OCI-LY1 (cell line): ENCODE measurements at regions not wholly inside any gene's neighbourhood (a gene's known extent, or its start where the extent isn't known, plus 50 kb on each side); places are given as distances from the start of the nearest gene placed in this dataset.

Source experiments
- H2AFZ ChIP-seq: fragments of 200-600 bp; sonication (generic), shearing (Covaris generic); 2 replicates; pipeline ENCODE4 v1.6.0; 2014; ENCODE audit warnings: antibody characterized with exemption, mild to moderate bottlenecking, low read length
- H3F3A ChIP-seq: fragments of 200-600 bp; sonication (generic), shearing (Covaris generic); 2 replicates; pipeline ENCODE4 v1.6.0; 2014; ENCODE audit warnings: mild to moderate bottlenecking, antibody characterized with exemption, low read length, moderate library complexity; ENCODE audit not compliant: insufficient read depth
- H3K27ac ChIP-seq: fragments of 200-600 bp; sonication (generic); 2 replicates; pipeline ENCODE4 v1.5.1; 2014; ENCODE audit warnings: low read length, mixed run types, mild to moderate bottlenecking, low read depth; ENCODE audit not compliant: poor library complexity, severe bottlenecking
- H3K27me3 ChIP-seq: fragments of 200-600 bp; sonication (generic); 2 replicates; pipeline ENCODE4 v1.6.0; 2014; ENCODE audit warnings: antibody characterized with exemption, mild to moderate bottlenecking, low read length, moderate library complexity; ENCODE audit not compliant: insufficient read depth
- H3K36me3 ChIP-seq: fragments of 200-600 bp; sonication (generic); 2 replicates; pipeline ENCODE4 v1.6.1; 2014; ENCODE audit warnings: mild to moderate bottlenecking, antibody characterized with exemption, low read length, moderate library complexity, mixed read lengths; ENCODE audit not compliant: insufficient read depth
- H3K4me1 ChIP-seq: fragments of 200-600 bp; sonication (generic); 2 replicates; pipeline ENCODE4 v1.5.1; 2014; ENCODE audit warnings: mild to moderate bottlenecking, low read length, moderate library complexity; ENCODE audit not compliant: insufficient read depth, severe bottlenecking
- H3K4me2 ChIP-seq: fragments of 200-600 bp; sonication (generic), shearing (Covaris generic); 2 replicates; pipeline ENCODE4 v1.6.1; 2014; ENCODE audit warnings: low read length
- H3K4me3 ChIP-seq: fragments of 200-600 bp; sonication (generic); 2 replicates; pipeline ENCODE4 v1.5.1; 2014; ENCODE audit warnings: low read length, low read depth, mild to moderate bottlenecking, mixed read lengths; ENCODE audit not compliant: poor library complexity, severe bottlenecking
- H3K79me2 ChIP-seq: fragments of 200-600 bp; shearing (Covaris generic); 2 replicates; pipeline ENCODE4 v1.6.1; 2016; ENCODE audit warnings: mixed run types, low read length, mixed read lengths; ENCODE audit not compliant: insufficient read depth
- H3K9ac ChIP-seq: fragments of 200-600 bp; sonication (generic), shearing (Covaris generic); 2 replicates; pipeline ENCODE4 v1.6.1; 2014; ENCODE audit warnings: mild to moderate bottlenecking, low read length, mixed read lengths
- H3K9me2 ChIP-seq: fragments of 200-600 bp; sonication (generic), shearing (Covaris generic); 2 replicates; pipeline ENCODE4 v1.6.1; 2014; ENCODE audit warnings: low read depth, mild to moderate bottlenecking, low read length, mixed read lengths
- H3K9me3 ChIP-seq: fragments of 200-600 bp; shearing (Covaris generic); 2 replicates; pipeline ENCODE4 v1.6.1; 2014; ENCODE audit warnings: low read length, mixed read lengths
- H4K20me1 ChIP-seq: fragments of 200-600 bp; sonication (generic), shearing (Covaris generic); 2 replicates; pipeline ENCODE4 v1.6.0; 2016; ENCODE audit warnings: mild to moderate bottlenecking, low read length; ENCODE audit not compliant: insufficient read depth
- EZH2 ChIP-seq: fragments of 200-600 bp; sonication (generic), shearing (Covaris generic); IDR thresholded peaks from 2 replicates; pipeline ENCODE4 v1.8.0; 2017; ENCODE audit warnings: borderline replicate concordance, mixed run types, mild to moderate bottlenecking, antibody characterized with exemption, low read length, moderate library complexity, mixed read lengths
- TF ChIP-seq, protein P1 (sequence below): fragments of 200-600 bp; sonication (generic), shearing (Covaris generic); IDR thresholded peaks from 2 replicates; pipeline ENCODE4 v1.5.1; 2017; ENCODE audit warnings: mild to moderate bottlenecking, antibody characterized with exemption, low read length, moderate library complexity, mixed read lengths

DNA sequence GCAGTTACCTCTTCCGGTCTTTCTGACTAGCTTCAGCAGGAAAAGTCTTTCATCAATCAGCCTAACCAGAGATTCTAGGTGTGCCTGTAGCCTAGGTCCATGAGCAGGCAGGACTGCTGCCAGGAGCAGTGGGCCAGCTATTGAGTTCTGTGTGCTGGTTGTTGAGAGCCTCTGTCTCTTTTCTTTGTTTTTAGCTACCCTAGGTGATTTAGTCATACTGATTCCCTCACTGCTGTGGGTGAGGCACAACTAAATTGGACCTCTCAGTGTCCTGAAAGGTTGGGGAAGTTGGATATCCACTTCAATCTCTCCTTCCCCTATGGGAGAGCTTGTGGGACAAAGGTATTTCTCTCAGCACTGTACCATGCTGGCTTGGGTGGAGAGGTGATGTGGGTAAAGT lies 354.9 kb downstream of the GPAT3 start:
- Histone ChIP-seq H3K9ac (no peak overlapping the region), H2AFZ (no peak overlapping the region), H3K79me2 (no peaks in the 10 kb centered on the region), H3K36me3 (no peaks in the 10 kb centered on the region), H3K4me3 (no peak overlapping the region), H4K20me1 (no peaks in the 10 kb centered on the region), H3K4me2 (no peak overlapping the region), H3K9me2 (no peaks in the 10 kb centered on the region), H3K27me3 (no peaks in the 10 kb centered on the region), H3F3A (no peaks in the 10 kb centered on the region), H3K4me1 (no peaks in the 10 kb centered on the region), H3K9me3 (no peaks in the 10 kb centered on the region), H3K27ac (no peak overlapping the region)
- TF ChIP-seq EZH2: no peak
- TF ChIP-seq, protein P1, sequence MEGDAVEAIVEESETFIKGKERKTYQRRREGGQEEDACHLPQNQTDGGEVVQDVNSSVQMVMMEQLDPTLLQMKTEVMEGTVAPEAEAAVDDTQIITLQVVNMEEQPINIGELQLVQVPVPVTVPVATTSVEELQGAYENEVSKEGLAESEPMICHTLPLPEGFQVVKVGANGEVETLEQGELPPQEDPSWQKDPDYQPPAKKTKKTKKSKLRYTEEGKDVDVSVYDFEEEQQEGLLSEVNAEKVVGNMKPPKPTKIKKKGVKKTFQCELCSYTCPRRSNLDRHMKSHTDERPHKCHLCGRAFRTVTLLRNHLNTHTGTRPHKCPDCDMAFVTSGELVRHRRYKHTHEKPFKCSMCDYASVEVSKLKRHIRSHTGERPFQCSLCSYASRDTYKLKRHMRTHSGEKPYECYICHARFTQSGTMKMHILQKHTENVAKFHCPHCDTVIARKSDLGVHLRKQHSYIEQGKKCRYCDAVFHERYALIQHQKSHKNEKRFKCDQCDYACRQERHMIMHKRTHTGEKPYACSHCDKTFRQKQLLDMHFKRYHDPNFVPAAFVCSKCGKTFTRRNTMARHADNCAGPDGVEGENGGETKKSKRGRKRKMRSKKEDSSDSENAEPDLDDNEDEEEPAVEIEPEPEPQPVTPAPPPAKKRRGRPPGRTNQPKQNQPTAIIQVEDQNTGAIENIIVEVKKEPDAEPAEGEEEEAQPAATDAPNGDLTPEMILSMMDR: no peak

DNA sequence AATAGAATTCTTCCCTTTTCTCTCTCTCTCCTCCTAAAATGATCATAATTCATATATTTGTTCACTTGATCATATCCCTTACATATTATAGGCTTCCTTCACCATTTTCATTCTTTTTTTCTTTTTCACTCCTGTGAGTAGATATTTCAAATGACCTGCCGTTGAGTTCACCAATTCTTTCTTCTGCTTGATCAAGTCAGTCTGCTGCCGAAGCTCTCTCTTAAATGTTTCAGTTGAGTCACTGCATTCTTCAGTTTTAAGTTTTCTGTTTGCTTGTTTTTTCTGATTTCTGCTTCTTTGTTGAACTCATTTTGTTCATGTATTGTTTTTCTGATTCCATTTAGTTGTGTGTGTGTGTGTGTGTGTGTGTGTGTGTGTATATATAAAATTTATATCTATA lies 354.3 kb downstream of the GPAT3 start:
- no peak overlapping the region for H3K4me3 ChIP-seq
- no peak overlapping the region for H2AFZ ChIP-seq
- TF ChIP-seq EZH2: no peak
- TF ChIP-seq, protein P1: no peak
- H3F3A ChIP-seq: no peaks in the 10 kb centered on the region
- H3K9ac ChIP-seq: no peak overlapping the region
- no peaks in the 10 kb centered on the region for H3K27me3 ChIP-seq
- no peaks in the 10 kb centered on the region for H3K9me3 ChIP-seq
- no peaks in the 10 kb centered on the region for H3K36me3 ChIP-seq
- H4K20me1 ChIP-seq: no peaks in the 10 kb centered on the region
- no peaks in the 10 kb centered on the region for H3K9me2 ChIP-seq
- no peaks in the 10 kb centered on the region for H3K4me1 ChIP-seq
- H3K27ac ChIP-seq: no peak overlapping the region
- H3K79me2 ChIP-seq: no peaks in the 10 kb centered on the region
- H3K4me2 ChIP-seq: no peak overlapping the region

DNA sequence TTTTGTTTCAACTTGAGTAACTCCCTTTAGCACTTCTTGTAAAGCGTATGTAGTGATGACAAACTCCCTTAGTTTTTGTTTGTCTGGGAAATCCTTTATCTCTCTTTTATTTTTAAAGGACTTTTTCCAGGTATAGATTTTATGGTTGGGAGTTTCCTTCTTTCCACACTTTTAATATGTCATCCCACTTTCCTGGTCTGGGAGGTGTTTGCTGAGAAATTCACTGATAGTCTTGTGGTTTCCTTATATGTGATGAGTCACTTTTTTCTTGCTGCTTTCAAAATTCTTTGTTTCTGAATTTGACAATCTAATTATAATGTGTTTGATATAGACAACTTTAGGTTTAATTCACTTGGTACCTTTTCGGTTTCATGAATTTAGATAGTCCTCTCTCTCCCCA lies 353.9 kb downstream of the GPAT3 start:
- Histone ChIP-seq H3K9ac (no peak overlapping the region), H3K36me3 (no peaks in the 10 kb centered on the region), H3K9me3 (no peaks in the 10 kb centered on the region), H3K4me1 (no peaks in the 10 kb centered on the region), H3K27ac (no peak overlapping the region), H3K4me2 (no peak overlapping the region), H3K27me3 (no peaks in the 10 kb centered on the region), H4K20me1 (no peaks in the 10 kb centered on the region), H3K9me2 (no peaks in the 10 kb centered on the region), H3F3A (no peaks in the 10 kb centered on the region), H3K79me2 (no peaks in the 10 kb centered on the region), H2AFZ (no peak overlapping the region), H3K4me3 (no peak overlapping the region)
- TF ChIP-seq, protein P1: no peak
- no peak for TF ChIP-seq EZH2
